ENCODE measurements at regions not wholly inside any gene's neighbourhood (a gene's known extent, or its start where the extent isn't known, plus 50 kb on each side); places are given as distances from the start of the nearest gene placed in this dataset.

DNA sequence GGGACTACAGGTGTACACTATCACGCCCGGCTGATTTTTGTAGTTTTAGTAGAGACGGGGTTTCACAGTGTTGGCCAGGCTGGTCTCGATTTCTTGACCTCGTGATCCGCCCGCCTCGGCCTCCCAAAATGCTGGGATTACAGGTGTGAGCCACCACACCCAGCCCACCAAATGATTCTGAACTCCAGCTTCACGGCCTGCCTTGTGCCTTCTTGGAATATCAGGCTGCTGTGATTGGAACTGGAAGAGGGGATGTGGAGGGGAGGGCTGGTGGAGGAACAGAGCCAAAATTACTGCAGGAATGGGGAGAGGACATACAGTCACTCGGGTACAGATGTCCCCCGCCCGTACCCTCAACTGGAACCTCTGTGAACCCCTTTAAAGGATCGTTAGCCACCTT lies 268.4 kb downstream of the ACTR3B start:
- TF ChIP-seq, protein P1, sequence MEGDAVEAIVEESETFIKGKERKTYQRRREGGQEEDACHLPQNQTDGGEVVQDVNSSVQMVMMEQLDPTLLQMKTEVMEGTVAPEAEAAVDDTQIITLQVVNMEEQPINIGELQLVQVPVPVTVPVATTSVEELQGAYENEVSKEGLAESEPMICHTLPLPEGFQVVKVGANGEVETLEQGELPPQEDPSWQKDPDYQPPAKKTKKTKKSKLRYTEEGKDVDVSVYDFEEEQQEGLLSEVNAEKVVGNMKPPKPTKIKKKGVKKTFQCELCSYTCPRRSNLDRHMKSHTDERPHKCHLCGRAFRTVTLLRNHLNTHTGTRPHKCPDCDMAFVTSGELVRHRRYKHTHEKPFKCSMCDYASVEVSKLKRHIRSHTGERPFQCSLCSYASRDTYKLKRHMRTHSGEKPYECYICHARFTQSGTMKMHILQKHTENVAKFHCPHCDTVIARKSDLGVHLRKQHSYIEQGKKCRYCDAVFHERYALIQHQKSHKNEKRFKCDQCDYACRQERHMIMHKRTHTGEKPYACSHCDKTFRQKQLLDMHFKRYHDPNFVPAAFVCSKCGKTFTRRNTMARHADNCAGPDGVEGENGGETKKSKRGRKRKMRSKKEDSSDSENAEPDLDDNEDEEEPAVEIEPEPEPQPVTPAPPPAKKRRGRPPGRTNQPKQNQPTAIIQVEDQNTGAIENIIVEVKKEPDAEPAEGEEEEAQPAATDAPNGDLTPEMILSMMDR (IDR thresholded peaks at IDR 0.05): no peak
- TF ChIP-seq EZH2 (IDR thresholded peaks at IDR 0.05): no peak

Data from neural progenitor cell (in vitro differentiated cells).